Sigmoid colon (tissue), 6 donors: ENCODE measurements at regions not wholly inside any gene's neighbourhood (a gene's known extent, or its start where the extent isn't known, plus 50 kb on each side); places are given as distances from the start of the nearest gene placed in this dataset.

ENCODE experiments used
- DNase-seq: peaks from one replicate; pipeline ENCODE4 v3.0.0-alpha.2; 2019
- H3K27ac ChIP-seq, 4 donors: fragments of 200-600 bp; sonication (generic); one replicate each; pipeline ENCODE4 v1.5.1; 2016 to 2019; ENCODE audit warnings: mild to moderate bottlenecking in 1 of 4
- H3K27me3 ChIP-seq, 3 donors: fragments of 200-600 bp; sonication (generic); one replicate each; pipeline ENCODE4 v1.5.1; 2019; ENCODE audit warnings: mild to moderate bottlenecking in 1 of 3
- H3K36me3 ChIP-seq, 4 donors: fragments of 200-600 bp; sonication (generic); one replicate each; pipeline ENCODE4 v1.5.1; 2016 to 2019
- H3K4me1 ChIP-seq, 4 donors: fragments of 200-600 bp; sonication (generic); one replicate each; pipeline ENCODE4 v1.5.1; 2017 to 2019
- H3K4me3 ChIP-seq, 4 donors: fragments of 200-600 bp; sonication (generic); one replicate each; pipeline ENCODE4 v1.5.1; 2017 to 2019; ENCODE audit warnings: mild to moderate bottlenecking in 2 of 4, moderate library complexity in 1 of 4
- H3K9me3 ChIP-seq, 4 donors: fragments of 200-600 bp in 3 of 4; sonication (generic) in 3 of 4; one replicate each; pipeline versions ENCODE4 v1.5.1 to v1.6.1; 2013 to 2019
- CTCF ChIP-seq, 4 experiments: fragments of 450-650 bp in 3 of 4; fragments of 200-600 bp in 1 of 4; IDR thresholded peaks; one replicate each; pipeline ENCODE4 v1.5.1; 2016 to 2019; ENCODE audit warnings: antibody characterized with exemption in 4 of 4, mild to moderate bottlenecking in 3 of 4, moderate library complexity in 2 of 4
- EP300 ChIP-seq, 4 donors: sonication (generic); formaldehyde crosslinking; IDR thresholded peaks; one replicate each; pipeline ENCODE4 v1.6.1; 2017; ENCODE audit warnings: antibody characterized with exemption in 4 of 4
- POLR2A ChIP-seq, 2 donors: fragments of 450-650 bp; IDR thresholded peaks; one replicate each; pipeline ENCODE4 v1.6.1; 2016; ENCODE audit warnings: antibody characterized with exemption in 2 of 2, mild to moderate bottlenecking in 2 of 2, moderate library complexity in 2 of 2
- POLR2AphosphoS5 ChIP-seq, 4 donors: sonication (generic); formaldehyde crosslinking; IDR thresholded peaks; one replicate each; pipeline ENCODE4 v1.6.1; 2017; ENCODE audit warnings: antibody characterized with exemption in 4 of 4
- WGBS, 2 donors: extraction: QIAGEN DNeasy Blood & Tissue Kit; methylation state at CpG; one replicate each; pipeline ENCODE4 v1.1.7; 2013; 5-methylcytosine and 5-hydroxymethylcytosine counted together
- intact Hi-C: fragments of 100-400 bp; cut with DNase I; formaldehyde crosslinking; loops from one replicate; pipeline ENCODE4 v1.15.1; 2023
- donor health status: healthy with polysubstance abuse.
- donor health status: healthy.

- intact Hi-C loops: no loop called here
- WGBS, 2 donors: 89 to 93% methylated on average over 3 of the region's 3 CpGs
Measured at GRCh38 chr4:97475621-97476020, 667.7 kb downstream of the STPG2 start.

GRCh38 chr4:97477974-97478373, 665.3 kb downstream of the STPG2 start:
- H3K27me3 ChIP-seq: no peaks in the 10 kb centered on the region
- H3K9me3 ChIP-seq: no peaks in the 10 kb centered on the region
- no peak overlapping the region for H3K27ac ChIP-seq
- H3K36me3 ChIP-seq: no peaks in the 10 kb centered on the region
- no peak for TF ChIP-seq POLR2A (IDR thresholded peaks at IDR 0.05)
- TF ChIP-seq CTCF (IDR thresholded peaks at IDR 0.05): no peak
- TF ChIP-seq POLR2AphosphoS5 (IDR thresholded peaks at IDR 0.05): no peak
- H3K4me3 ChIP-seq: no peak overlapping the region
- DNase-seq: no peak
- intact Hi-C loops: no loop called here
- H3K4me1 ChIP-seq: no peaks in the 10 kb centered on the region
- 85 to 87% methylated on average over 3 of the region's 3 CpGs for WGBS, 2 donors

More at GRCh38 chr4:97475621-97476020, 667.7 kb downstream of the STPG2 start:
- DNase-seq: no peak
- no peaks in the 10 kb centered on the region for H3K4me1 ChIP-seq
- no peaks in the 10 kb centered on the region for H3K36me3 ChIP-seq
- TF ChIP-seq POLR2AphosphoS5 (IDR thresholded peaks at IDR 0.05) (no peak), POLR2A (IDR thresholded peaks at IDR 0.05) (no peak), CTCF (IDR thresholded peaks at IDR 0.05) (no peak), EP300 (IDR thresholded peaks at IDR 0.05) (no peak)
- H3K4me3 ChIP-seq: no peak overlapping the region
- no peaks in the 10 kb centered on the region for H3K27me3 ChIP-seq
- no peak overlapping the region for H3K27ac ChIP-seq
- H3K9me3 ChIP-seq: no peaks in the 10 kb centered on the region

GRCh38 chr4:97479388-97479787, 663.9 kb downstream of the STPG2 start:
- H3K27ac ChIP-seq: no peak overlapping the region
- TF ChIP-seq POLR2AphosphoS5 (IDR thresholded peaks at IDR 0.05) (no peak), POLR2A (IDR thresholded peaks at IDR 0.05) (no peak), EP300 (IDR thresholded peaks at IDR 0.05) (no peak), CTCF (IDR thresholded peaks at IDR 0.05) (no peak)
- no peaks in the 10 kb centered on the region for H3K4me1 ChIP-seq
- H3K4me3 ChIP-seq: no peak overlapping the region
- H3K27me3 ChIP-seq: no peaks in the 10 kb centered on the region
- no peak for DNase-seq
- H3K36me3 ChIP-seq: no peaks in the 10 kb centered on the region
- intact Hi-C loops: no loop called here
- no peaks in the 10 kb centered on the region for H3K9me3 ChIP-seq
- WGBS, 2 donors: 76% methylated on average over 1 of the region's 1 CpG

- Histone ChIP-seq H3K4me3 (no peak overlapping the region), H3K4me1 (no peaks in the 10 kb centered on the region), H3K27me3 (no peaks in the 10 kb centered on the region), H3K36me3 (no peaks in the 10 kb centered on the region), H3K27ac (no peak overlapping the region), H3K9me3 (no peaks in the 10 kb centered on the region)
- WGBS, 2 donors: 88 to 92% methylated on average over 3 of the region's 3 CpGs
- TF ChIP-seq POLR2AphosphoS5 (IDR thresholded peaks at IDR 0.05): no peak
- TF ChIP-seq POLR2A (IDR thresholded peaks at IDR 0.05): no peak
- no peak for TF ChIP-seq CTCF (IDR thresholded peaks at IDR 0.05)
- no peak for TF ChIP-seq EP300 (IDR thresholded peaks at IDR 0.05)
- no peak for DNase-seq
- intact Hi-C loops: no loop called here
Measured at GRCh38 chr4:97491856-97492255, 651.4 kb downstream of the STPG2 start.

- intact Hi-C loops: no loop called here
- Histone ChIP-seq H3K4me3 (no peak overlapping the region), H3K9me3 (no peaks in the 10 kb centered on the region), H3K27me3 (no peaks in the 10 kb centered on the region), H3K27ac (no peak overlapping the region), H3K36me3 (no peaks in the 10 kb centered on the region), H3K4me1 (no peaks in the 10 kb centered on the region)
- 9 to 30% methylated on average over 1 of the region's 1 CpG for WGBS, 2 donors
- TF ChIP-seq POLR2AphosphoS5 (IDR thresholded peaks at IDR 0.05): no peak
- no peak for TF ChIP-seq EP300 (IDR thresholded peaks at IDR 0.05)
- TF ChIP-seq POLR2A (IDR thresholded peaks at IDR 0.05): no peak
- DNase-seq: no peak
Measured at GRCh38 chr4:97493815-97494518, 649.3 kb downstream of the STPG2 start.
